Trophoblast cell (in vitro differentiated cells and primary cell): ENCODE measurements at regions not wholly inside any gene's neighbourhood (a gene's known extent, or its start where the extent isn't known, plus 50 kb on each side); places are given as distances from the start of the nearest gene placed in this dataset.
A peak's percentile ranks its signal among the peaks of the same experiment; 100 is the strongest.

ENCODE experiments used
- DNase-seq, 2 donors: peaks; one replicate each; pipeline ENCODE4 v3.0.0-alpha.2; 2016
- H2AFZ ChIP-seq: 2 replicates; pipeline ENCODE4 v1.6.1; 2013; ENCODE audit warnings: low read length, moderate library complexity, mild to moderate bottlenecking; ENCODE audit not compliant: insufficient read depth, poor library complexity
- H2AK5ac ChIP-seq: 2 replicates; pipeline ENCODE4 v1.6.1; 2013; ENCODE audit warnings: mild to moderate bottlenecking, low read length
- H2BK120ac ChIP-seq: 2 replicates; pipeline ENCODE4 v1.6.1; 2013; ENCODE audit warnings: low read length, mild to moderate bottlenecking, moderate library complexity; ENCODE audit not compliant: insufficient read depth, poor library complexity
- H2BK12ac ChIP-seq: 2 replicates; pipeline ENCODE4 v1.6.1; 2013; ENCODE audit warnings: mild to moderate bottlenecking, low read length, moderate library complexity
- H2BK5ac ChIP-seq: 2 replicates; pipeline ENCODE4 v1.6.1; 2013; ENCODE audit warnings: low read length, low read depth, moderate library complexity, mild to moderate bottlenecking; ENCODE audit not compliant: poor library complexity
- H3K14ac ChIP-seq: 2 replicates; pipeline ENCODE4 v1.6.1; 2013; ENCODE audit warnings: mild to moderate bottlenecking, low read length
- H3K18ac ChIP-seq: 2 replicates; pipeline ENCODE4 v1.6.1; 2013; ENCODE audit warnings: mild to moderate bottlenecking, low read length
- H3K23ac ChIP-seq: 2 replicates; pipeline ENCODE4 v1.6.1; 2013; ENCODE audit warnings: low read length
- H3K27ac ChIP-seq: 2 replicates; pipeline ENCODE4 v1.5.1; 2013; ENCODE audit warnings: low read depth, mild to moderate bottlenecking, inconsistent platforms, low read length, moderate library complexity
- H3K27me3 ChIP-seq: 2 replicates; pipeline ENCODE4 v1.6.1; 2013; ENCODE audit warnings: inconsistent platforms, mild to moderate bottlenecking, low read length, moderate library complexity; ENCODE audit not compliant: insufficient read depth
- H3K36me3 ChIP-seq, 2 experiments: 1 replicate in 1 of 2; 2 replicates in 1 of 2; pipeline ENCODE4 v1.6.1; 2013; ENCODE audit warnings: low read length in 2 of 2, mild to moderate bottlenecking in 2 of 2, moderate library complexity in 1 of 2; ENCODE audit not compliant: insufficient read depth in 2 of 2, control insufficient read depth in 1 of 2
- H3K4ac ChIP-seq: 2 replicates; pipeline ENCODE4 v1.6.1; 2013; ENCODE audit warnings: low read depth, mild to moderate bottlenecking, low read length, moderate library complexity
- H3K4me1 ChIP-seq, 2 experiments: 1 replicate in 1 of 2; 2 replicates in 1 of 2; pipeline ENCODE4 v1.6.1; 2013; ENCODE audit warnings: low read length in 2 of 2, mild to moderate bottlenecking in 2 of 2, moderate library complexity in 1 of 2; ENCODE audit not compliant: insufficient read depth in 2 of 2, control insufficient read depth in 1 of 2
- H3K4me2 ChIP-seq: 2 replicates; pipeline ENCODE4 v1.6.1; 2013; ENCODE audit warnings: inconsistent platforms, mild to moderate bottlenecking, low read length, moderate library complexity
- H3K4me3 ChIP-seq: 2 replicates; pipeline ENCODE4 v1.5.1; 2013; ENCODE audit warnings: mild to moderate bottlenecking, low read depth, low read length, inconsistent platforms
- H3K79me1 ChIP-seq: one replicate; pipeline ENCODE4 v1.6.1; 2013; ENCODE audit warnings: low read length
- H3K79me2 ChIP-seq: 2 replicates; pipeline ENCODE4 v1.6.1; 2013; ENCODE audit warnings: low read length, mild to moderate bottlenecking; ENCODE audit not compliant: control insufficient read depth, insufficient read depth, poor library complexity
- H3K9ac ChIP-seq: 2 replicates; pipeline ENCODE4 v1.6.1; 2013; ENCODE audit warnings: mild to moderate bottlenecking, low read length
- H3K9me3 ChIP-seq: 2 replicates; pipeline ENCODE4 v1.6.1; 2013; ENCODE audit warnings: low read depth, mild to moderate bottlenecking, control low read depth, inconsistent platforms, low read length; ENCODE audit not compliant: insufficient read depth
- H4K12ac ChIP-seq: 2 replicates; pipeline ENCODE4 v1.6.1; 2013; ENCODE audit warnings: low read depth, mild to moderate bottlenecking, low read length, moderate library complexity
- H4K8ac ChIP-seq: 2 replicates; pipeline ENCODE4 v1.6.1; 2013; ENCODE audit warnings: low read depth, mild to moderate bottlenecking, low read length, moderate library complexity
- H4K91ac ChIP-seq: one replicate; pipeline ENCODE4 v1.6.1; 2013; ENCODE audit warnings: low read depth, mild to moderate bottlenecking, low read length, moderate library complexity
- WGBS: extraction: QIAGEN DNeasy Blood & Tissue Kit; methylation state at CpG from one replicate; pipeline ENCODE4 v1.1.7; 2013; ENCODE audit warnings: missing lambda C conversion rate; ENCODE audit not compliant: insufficient read length, insufficient coverage; ENCODE audit errors: extremely low coverage; 5-methylcytosine and 5-hydroxymethylcytosine counted together

- no peaks in the 10 kb centered on the region for H3K36me3 ChIP-seq
- no peak overlapping the region for H2BK5ac ChIP-seq
- H3K4me3 ChIP-seq, result no peak overlapping the region
- no peak overlapping the region for H2BK12ac ChIP-seq
- H4K12ac ChIP-seq, result no peak overlapping the region
- H2AFZ ChIP-seq, result no peak overlapping the region
- no peak for DNase-seq
- H3K79me2 ChIP-seq, result no peaks in the 10 kb centered on the region
- no peak overlapping the region for H3K4ac ChIP-seq
- H3K9me3 ChIP-seq, result no peaks in the 10 kb centered on the region
- no peak overlapping the region for H3K9ac ChIP-seq
- no peak overlapping the region for H3K23ac ChIP-seq
- H3K14ac ChIP-seq, result no peak overlapping the region
- no peaks in the 10 kb centered on the region for H3K4me1 ChIP-seq
- no peak overlapping the region for H4K8ac ChIP-seq
- no peak overlapping the region for H3K4me2 ChIP-seq
- H4K91ac ChIP-seq, result no peak overlapping the region
- H3K27me3 ChIP-seq, result no peaks in the 10 kb centered on the region
- no peak overlapping the region for H2BK120ac ChIP-seq
- WGBS, result no CpG with 5 or more reads among the region's 2 CpGs
- no peaks in the 10 kb centered on the region for H3K79me1 ChIP-seq
- no peak overlapping the region for H3K18ac ChIP-seq
- H2AK5ac ChIP-seq, result no peak overlapping the region
- no peak overlapping the region for H3K27ac ChIP-seq
These were observed 325.8 kb downstream of the PRR16 start for GRCh38 chr5:120789918-120790317.

- Histone ChIP-seq H3K27me3 (no peaks in the 10 kb centered on the region), H2BK120ac (no peak overlapping the region), H3K4me3 (no peak overlapping the region), H2BK12ac (no peak overlapping the region), H3K18ac (no peak overlapping the region), H3K36me3 (no peaks in the 10 kb centered on the region), H3K27ac (no peak overlapping the region), H3K79me2 (no peaks in the 10 kb centered on the region), H3K9ac (no peak overlapping the region), H3K23ac (no peak overlapping the region), H3K4me1 (no peaks in the 10 kb centered on the region), H3K4me2 (no peak overlapping the region), H4K12ac (no peak overlapping the region), H2AK5ac (no peak overlapping the region), H3K4ac (no peak overlapping the region), H2BK5ac (no peak overlapping the region), H4K91ac (no peak overlapping the region), H3K14ac (no peak overlapping the region), H4K8ac (no peak overlapping the region), H3K79me1 (no peaks in the 10 kb centered on the region), H3K9me3 (no peaks in the 10 kb centered on the region), H2AFZ (no peak overlapping the region)
- WGBS, result no CpG with 5 or more reads among the region's 1 CpG
- no peak for DNase-seq
These were observed 326.2 kb downstream of the PRR16 start for GRCh38 chr5:120790339-120790738.

DNA sequence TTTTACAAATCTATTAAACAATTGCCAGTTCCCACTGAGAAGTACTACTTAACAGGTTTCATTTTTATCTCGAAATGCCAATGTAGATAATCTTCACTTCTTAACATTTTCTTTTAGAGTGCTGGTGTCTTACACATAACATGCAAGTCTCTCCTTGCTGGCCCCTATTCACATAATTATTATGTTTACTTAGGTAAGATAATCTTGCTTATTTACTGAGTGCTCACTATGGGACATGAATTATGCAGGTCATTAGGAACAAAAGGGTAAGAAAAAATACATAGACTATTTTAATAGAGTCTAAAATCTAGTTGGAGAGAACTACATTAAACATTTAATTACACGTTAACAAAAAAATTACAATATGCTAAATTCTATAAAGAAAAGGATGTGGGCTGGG is 328.4 kb downstream of the PRR16 start:
- Histone ChIP-seq H3K23ac (no peak overlapping the region), H3K18ac (no peak overlapping the region)
- no CpG with 5 or more reads among the region's 2 CpGs for WGBS

GRCh38 chr5:120794121-120794520 is 330.0 kb downstream of the PRR16 start:
- Histone ChIP-seq H3K79me1 (no peaks in the 10 kb centered on the region), H2AFZ (no peak overlapping the region), H3K4me1 (no peaks in the 10 kb centered on the region), H2BK12ac (no peak overlapping the region), H3K79me2 (no peaks in the 10 kb centered on the region), H3K14ac (no peak overlapping the region), H2BK120ac (no peak overlapping the region), H3K4me3 (no peak overlapping the region), H3K27ac (no peak overlapping the region), H2AK5ac (no peak overlapping the region), H3K4ac (no peak overlapping the region), H3K4me2 (no peak overlapping the region), H2BK5ac (no peak overlapping the region), H4K12ac (no peak overlapping the region), H3K23ac (no peak overlapping the region), H4K91ac (no peak overlapping the region), H3K18ac (no peak overlapping the region), H3K27me3 (no peaks in the 10 kb centered on the region), H3K36me3 (no peaks in the 10 kb centered on the region), H3K9me3 (peaks cover 3% of the 10 kb centered on the region), H3K9ac (no peak overlapping the region), H4K8ac (no peak overlapping the region)
- no CpG with 5 or more reads among the region's 1 CpG for WGBS
- no peak for DNase-seq

More for the DNA sequence above, 328.4 kb downstream of the PRR16 start:
- H2BK5ac ChIP-seq, result no peak overlapping the region
- no peak overlapping the region for H4K12ac ChIP-seq
- DNase-seq, result peak in 1 of 2 donors; percentile 5
- no peaks in the 10 kb centered on the region for H3K4me1 ChIP-seq
- H3K4ac ChIP-seq, result no peak overlapping the region
- no peak overlapping the region for H3K27ac ChIP-seq
- H2BK12ac ChIP-seq, result no peak overlapping the region
- H4K91ac ChIP-seq, result no peak overlapping the region
- no peak overlapping the region for H2BK120ac ChIP-seq
- no peaks in the 10 kb centered on the region for H3K9me3 ChIP-seq
- H3K4me2 ChIP-seq, result no peak overlapping the region
- no peak overlapping the region for H3K14ac ChIP-seq
- no peak overlapping the region for H3K9ac ChIP-seq
- no peak overlapping the region for H3K4me3 ChIP-seq
- no peaks in the 10 kb centered on the region for H3K79me2 ChIP-seq
- no peaks in the 10 kb centered on the region for H3K36me3 ChIP-seq
- no peaks in the 10 kb centered on the region for H3K79me1 ChIP-seq
- H2AK5ac ChIP-seq, result no peak overlapping the region
- no peak overlapping the region for H2AFZ ChIP-seq
- no peaks in the 10 kb centered on the region for H3K27me3 ChIP-seq
- H4K8ac ChIP-seq, result no peak overlapping the region
